Adrenal gland (tissue), 5 donors: ENCODE measurements at regions not wholly inside any gene's neighbourhood (a gene's known extent, or its start where the extent isn't known, plus 50 kb on each side); places are given as distances from the start of the nearest gene placed in this dataset.

Experiments used
- POLR2A ChIP-seq, 2 donors: fragments of 450-650 bp; IDR thresholded peaks; one replicate each; pipeline ENCODE4 v1.6.1; 2017; ENCODE audit warnings: antibody characterized with exemption in 2 of 2, mild to moderate bottlenecking in 2 of 2, moderate library complexity in 1 of 2
- TF ChIP-seq, protein P1 (sequence below), 6 experiments: fragments of 450-650 bp in 4 of 6; fragments of 200-600 bp in 2 of 6; sonication (generic) in 1 of 6; IDR thresholded peaks; 1 replicate in 5 of 6; 2 replicates in 1 of 6; pipeline versions ENCODE4 v1.5.1 to v1.8.0; 2016 to 2021; ENCODE audit warnings: antibody characterized with exemption in 6 of 6, mild to moderate bottlenecking in 2 of 6, moderate library complexity in 1 of 6
- donor health status: DM: no; HTN: no; CAD: no.

DNA sequence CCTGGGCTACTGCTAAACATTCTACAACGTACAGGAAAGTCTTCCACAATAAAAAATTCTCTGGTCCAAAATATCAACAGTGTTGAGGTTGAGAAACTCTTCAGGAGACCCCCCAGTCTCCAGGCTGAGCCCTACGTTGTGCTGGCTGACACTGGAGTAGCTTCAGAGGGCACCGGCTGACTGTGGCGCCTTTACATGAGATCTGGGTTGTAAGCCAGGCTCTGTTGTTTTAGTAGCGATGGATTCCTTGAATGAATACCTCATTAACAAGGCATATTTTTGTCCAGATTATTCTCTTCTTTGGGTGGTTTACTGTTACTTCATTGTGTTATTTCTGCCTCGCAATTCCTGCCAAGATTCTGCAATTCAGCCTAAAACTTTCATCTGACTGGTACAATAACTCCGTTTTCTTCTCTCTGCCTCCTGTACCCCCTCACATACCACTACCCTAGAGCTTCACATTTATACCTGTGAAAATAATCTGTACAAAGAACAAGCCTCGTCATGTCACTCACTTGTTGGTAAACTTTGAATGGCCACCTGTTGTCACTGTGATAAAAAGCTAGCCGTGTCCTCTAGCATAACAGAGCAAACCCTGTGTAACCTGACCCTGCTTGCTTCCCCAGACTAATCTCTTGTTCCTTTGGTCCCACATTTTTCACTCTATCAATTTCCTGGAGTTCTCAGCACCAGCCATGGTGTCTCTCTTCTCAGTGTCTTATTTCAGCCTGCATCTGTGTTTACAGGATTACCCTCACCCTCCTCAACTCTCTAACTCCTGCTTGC, 1476.1 kb upstream of the TENM3 start:
- TF ChIP-seq, protein P1, sequence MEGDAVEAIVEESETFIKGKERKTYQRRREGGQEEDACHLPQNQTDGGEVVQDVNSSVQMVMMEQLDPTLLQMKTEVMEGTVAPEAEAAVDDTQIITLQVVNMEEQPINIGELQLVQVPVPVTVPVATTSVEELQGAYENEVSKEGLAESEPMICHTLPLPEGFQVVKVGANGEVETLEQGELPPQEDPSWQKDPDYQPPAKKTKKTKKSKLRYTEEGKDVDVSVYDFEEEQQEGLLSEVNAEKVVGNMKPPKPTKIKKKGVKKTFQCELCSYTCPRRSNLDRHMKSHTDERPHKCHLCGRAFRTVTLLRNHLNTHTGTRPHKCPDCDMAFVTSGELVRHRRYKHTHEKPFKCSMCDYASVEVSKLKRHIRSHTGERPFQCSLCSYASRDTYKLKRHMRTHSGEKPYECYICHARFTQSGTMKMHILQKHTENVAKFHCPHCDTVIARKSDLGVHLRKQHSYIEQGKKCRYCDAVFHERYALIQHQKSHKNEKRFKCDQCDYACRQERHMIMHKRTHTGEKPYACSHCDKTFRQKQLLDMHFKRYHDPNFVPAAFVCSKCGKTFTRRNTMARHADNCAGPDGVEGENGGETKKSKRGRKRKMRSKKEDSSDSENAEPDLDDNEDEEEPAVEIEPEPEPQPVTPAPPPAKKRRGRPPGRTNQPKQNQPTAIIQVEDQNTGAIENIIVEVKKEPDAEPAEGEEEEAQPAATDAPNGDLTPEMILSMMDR (IDR thresholded peaks at IDR 0.05), result no peak
- no peak for TF ChIP-seq POLR2A (IDR thresholded peaks at IDR 0.05)
